Retinal pigment epithelial cell (primary cell): ENCODE measurements at regions not wholly inside any gene's neighbourhood (a gene's known extent, or its start where the extent isn't known, plus 50 kb on each side); places are given as distances from the start of the nearest gene placed in this dataset.

Experiments used
- DNase-seq: peaks from one replicate; pipeline ENCODE4 v3.0.0-alpha.2; 2010; ENCODE audit warnings: low read depth
- H3K4me3 ChIP-seq: 2 replicates; pipeline ENCODE4 v1.5.1; 2011; ENCODE audit warnings: mild to moderate bottlenecking, low read length, control low read depth, moderate library complexity
- TF ChIP-seq, protein P1 (sequence below): conservative IDR thresholded peaks from 2 replicates; pipeline ENCODE4 v1.5.1; 2011; ENCODE audit warnings: low read depth, low read length, control low read depth, inconsistent platforms

- TF ChIP-seq, protein P1, sequence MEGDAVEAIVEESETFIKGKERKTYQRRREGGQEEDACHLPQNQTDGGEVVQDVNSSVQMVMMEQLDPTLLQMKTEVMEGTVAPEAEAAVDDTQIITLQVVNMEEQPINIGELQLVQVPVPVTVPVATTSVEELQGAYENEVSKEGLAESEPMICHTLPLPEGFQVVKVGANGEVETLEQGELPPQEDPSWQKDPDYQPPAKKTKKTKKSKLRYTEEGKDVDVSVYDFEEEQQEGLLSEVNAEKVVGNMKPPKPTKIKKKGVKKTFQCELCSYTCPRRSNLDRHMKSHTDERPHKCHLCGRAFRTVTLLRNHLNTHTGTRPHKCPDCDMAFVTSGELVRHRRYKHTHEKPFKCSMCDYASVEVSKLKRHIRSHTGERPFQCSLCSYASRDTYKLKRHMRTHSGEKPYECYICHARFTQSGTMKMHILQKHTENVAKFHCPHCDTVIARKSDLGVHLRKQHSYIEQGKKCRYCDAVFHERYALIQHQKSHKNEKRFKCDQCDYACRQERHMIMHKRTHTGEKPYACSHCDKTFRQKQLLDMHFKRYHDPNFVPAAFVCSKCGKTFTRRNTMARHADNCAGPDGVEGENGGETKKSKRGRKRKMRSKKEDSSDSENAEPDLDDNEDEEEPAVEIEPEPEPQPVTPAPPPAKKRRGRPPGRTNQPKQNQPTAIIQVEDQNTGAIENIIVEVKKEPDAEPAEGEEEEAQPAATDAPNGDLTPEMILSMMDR: no peak
- no peak for DNase-seq
- no peak overlapping the region for H3K4me3 ChIP-seq
Observed at GRCh38 chr7:131781-132482, 60.4 kb upstream of the FAM20C start.

DNA sequence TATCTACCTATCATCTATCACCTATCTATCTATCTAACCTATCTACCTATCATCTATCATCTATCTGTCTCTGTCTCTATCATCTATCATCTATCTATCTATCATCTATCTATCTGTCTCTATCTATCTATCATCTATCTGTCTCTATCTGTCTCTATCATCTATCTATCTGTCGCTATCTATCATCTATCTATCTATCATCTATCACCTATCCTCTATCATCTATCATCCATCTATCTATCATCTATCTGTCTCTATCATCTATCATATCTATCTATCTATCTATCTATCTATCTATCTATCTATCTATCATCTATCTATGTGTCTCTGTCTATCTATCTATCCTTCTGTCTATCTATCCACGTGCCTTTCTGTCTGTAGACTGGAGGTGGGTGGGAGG, 59.5 kb upstream of the FAM20C start:
- DNase-seq: no peak
- TF ChIP-seq, protein P1: no peak
- no peak overlapping the region for H3K4me3 ChIP-seq

GRCh38 chr7:133470-133869, 58.9 kb upstream of the FAM20C start:
- DNase-seq: no peak
- TF ChIP-seq, protein P1: no peak
- no peak overlapping the region for H3K4me3 ChIP-seq

DNA sequence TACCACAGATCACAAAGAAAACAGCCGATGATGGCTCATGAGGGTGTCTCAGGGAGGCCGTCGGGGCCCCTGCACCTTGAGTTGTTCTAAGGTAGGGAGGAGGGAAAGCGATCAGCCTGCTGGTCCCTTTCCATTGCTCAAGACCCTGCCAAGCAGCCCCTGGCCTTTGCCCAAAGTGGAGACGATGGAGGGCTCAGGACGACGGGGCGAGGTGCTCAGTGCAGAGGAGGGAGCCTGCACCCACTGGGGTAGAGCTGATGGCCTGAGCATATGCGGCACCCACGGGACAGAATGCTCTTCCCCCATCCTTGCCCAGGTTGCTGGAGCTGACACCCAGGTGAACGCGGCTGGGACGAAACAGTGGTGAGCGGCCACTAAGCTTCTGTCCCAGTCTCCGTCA, 58.3 kb upstream of the FAM20C start:
- no peak overlapping the region for H3K4me3 ChIP-seq
- DNase-seq: no peak
- TF ChIP-seq, protein P1: no peak

- DNase-seq: no peak
- H3K4me3 ChIP-seq: no peak overlapping the region
- TF ChIP-seq, protein P1: no peak
Observed at GRCh38 chr7:134561-135256, 57.7 kb upstream of the FAM20C start.

DNA sequence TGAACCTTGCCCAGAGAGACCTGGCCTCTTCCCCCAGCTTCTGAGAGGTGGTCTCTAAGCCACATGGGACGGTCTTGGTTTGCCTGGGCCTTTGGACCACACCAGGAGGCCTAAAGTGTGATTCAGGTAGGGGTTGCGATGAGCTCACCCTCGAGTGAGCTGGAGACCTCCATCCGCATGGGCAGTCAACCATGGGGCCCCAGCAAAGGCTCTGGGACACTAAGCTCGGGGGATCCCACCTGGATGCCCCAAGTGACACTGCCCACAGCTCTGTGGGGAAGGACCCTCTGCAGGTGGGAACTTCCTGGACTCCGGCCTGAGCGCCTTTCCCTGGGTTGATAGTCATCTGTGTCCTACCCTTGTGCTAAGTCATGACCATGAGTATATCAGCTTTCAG, 57.1 kb upstream of the FAM20C start:
- TF ChIP-seq, protein P1: no peak
- no peak overlapping the region for H3K4me3 ChIP-seq
- no peak for DNase-seq
